H1 (cell line): ENCODE measurements at regions not wholly inside any gene's neighbourhood (a gene's known extent, or its start where the extent isn't known, plus 50 kb on each side); places are given as distances from the start of the nearest gene placed in this dataset.

ENCODE experiments used
- CBX8 ChIP-seq: fragments of 300-800, 300-1000 bp; sonication (generic); IDR thresholded peaks from 2 replicates; pipeline ENCODE4 v1.7.1; 2016; ENCODE audit warnings: low read depth, low read length, borderline replicate concordance
- KDM1A ChIP-seq: fragments of 200-600, 300-600 bp; sonication (generic); IDR thresholded peaks from 2 replicates; pipeline ENCODE4 v1.7.1; 2016; ENCODE audit warnings: mild to moderate bottlenecking, low read length, borderline replicate concordance
- KDM5A ChIP-seq: fragments of 200-600 bp; IDR thresholded peaks from 2 replicates; pipeline ENCODE4 v1.7.1; 2012; ENCODE audit warnings: mild to moderate bottlenecking, low read length, inconsistent platforms, mixed read lengths
- MAFK ChIP-seq: IDR thresholded peaks from 2 replicates; pipeline ENCODE4 v1.6.1; 2012; ENCODE audit warnings: low read depth, mild to moderate bottlenecking, improper control_type of control experiment, low read length
- TF ChIP-seq, protein P1 (sequence below): IDR thresholded peaks from 2 replicates; pipeline ENCODE4 v1.6.1; 2012; ENCODE audit warnings: inconsistent platforms

DNA sequence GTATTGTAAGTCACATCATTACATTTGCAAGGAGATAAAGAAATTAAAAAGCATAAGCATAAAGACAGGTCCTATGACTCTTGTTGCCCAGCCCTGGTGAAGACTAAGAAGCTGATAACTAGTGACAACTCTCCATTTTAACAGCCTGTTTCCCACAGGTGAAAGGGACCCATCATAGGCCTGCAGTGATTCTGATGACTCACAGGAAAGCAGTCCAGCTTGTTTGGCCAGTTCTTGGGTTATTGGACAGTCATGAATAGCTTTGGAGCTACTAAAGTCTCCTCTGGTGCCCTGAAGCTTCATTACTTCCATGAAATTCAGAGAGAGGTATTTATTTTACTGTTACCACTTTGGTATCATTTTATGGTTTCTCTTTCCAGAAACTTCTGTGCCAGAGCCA lies 55.5 kb upstream of the DYRK2 start (continued):
- no peak for TF ChIP-seq KDM1A
- no peak for TF ChIP-seq CBX8
- TF ChIP-seq, protein P1, sequence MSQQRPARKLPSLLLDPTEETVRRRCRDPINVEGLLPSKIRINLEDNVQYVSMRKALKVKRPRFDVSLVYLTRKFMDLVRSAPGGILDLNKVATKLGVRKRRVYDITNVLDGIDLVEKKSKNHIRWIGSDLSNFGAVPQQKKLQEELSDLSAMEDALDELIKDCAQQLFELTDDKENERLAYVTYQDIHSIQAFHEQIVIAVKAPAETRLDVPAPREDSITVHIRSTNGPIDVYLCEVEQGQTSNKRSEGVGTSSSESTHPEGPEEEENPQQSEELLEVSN = no peak
- no peak for TF ChIP-seq MAFK
- TF ChIP-seq KDM5A = no peak
